Iris pigment epithelial cell (primary cell): ENCODE measurements at regions not wholly inside any gene's neighbourhood (a gene's known extent, or its start where the extent isn't known, plus 50 kb on each side); places are given as distances from the start of the nearest gene placed in this dataset.

ENCODE experiments used
- DNase-seq: peaks from one replicate; pipeline ENCODE4 v3.0.0-alpha.2; 2011; ENCODE audit warnings: low read depth

- DNase-seq, result no peak
Observed at GRCh38 chr3:184511741-184512140, 49.8 kb upstream of the EPHB3 start.
